ENCODE measurements at regions not wholly inside any gene's neighbourhood (a gene's known extent, or its start where the extent isn't known, plus 50 kb on each side); places are given as distances from the start of the nearest gene placed in this dataset.

GRCh38 chr1:82927753-82928152 lies 1071.2 kb downstream of the TTLL7 start:
- H3K4me2 ChIP-seq (ENCODE audit: low read length) = no peak overlapping the region
- H3K36me3 ChIP-seq (ENCODE audit: control insufficient read depth, low read length) = no peaks in the 10 kb centered on the region
- H3K9me3 ChIP-seq (ENCODE audit: control insufficient read depth, insufficient read depth, low read length) = no peaks in the 10 kb centered on the region
- no peaks in the 10 kb centered on the region for H3K79me2 ChIP-seq (ENCODE audit: control insufficient read depth, low read length)
- no peak overlapping the region for H3K27ac ChIP-seq (ENCODE audit: low read depth, low read length)
- TF ChIP-seq CTCF (IDR thresholded peaks at IDR 0.05; ENCODE audit: low read depth, low read length, poor library complexity, severe bottlenecking) (no peak), EZH2phosphoT487 (IDR thresholded peaks at IDR 0.05; ENCODE audit: borderline replicate concordance, low read length) (no peak)
- H3K4me1 ChIP-seq (ENCODE audit: control insufficient read depth, low read length) = no peaks in the 10 kb centered on the region
- no peaks in the 10 kb centered on the region for H3K9me2 ChIP-seq (replicated peaks; ENCODE audit: control insufficient read depth, low read length)
- H4K20me1 ChIP-seq (ENCODE audit: control insufficient read depth, insufficient read depth, low read depth, low read length) = no peaks in the 10 kb centered on the region
- H3K4me3 ChIP-seq (ENCODE audit: low read length) = no peak overlapping the region
- H3F3A ChIP-seq (ENCODE audit: control insufficient read depth, insufficient read depth) = no peaks in the 10 kb centered on the region
- H3K27me3 ChIP-seq (ENCODE audit: control insufficient read depth, low read length) = no peaks in the 10 kb centered on the region

GRCh38 chr1:82924666-82925065 lies 1074.3 kb downstream of the TTLL7 start:
- no peak overlapping the region for H3K27ac ChIP-seq (ENCODE audit: low read depth, low read length)
- no peak overlapping the region for H3K4me2 ChIP-seq (ENCODE audit: low read length)
- H3K4me3 ChIP-seq (ENCODE audit: low read length) = no peak overlapping the region
- H3K9me3 ChIP-seq (ENCODE audit: control insufficient read depth, insufficient read depth, low read length) = no peaks in the 10 kb centered on the region
- H3K4me1 ChIP-seq (ENCODE audit: control insufficient read depth, low read length) = no peaks in the 10 kb centered on the region
- H3F3A ChIP-seq (ENCODE audit: control insufficient read depth, insufficient read depth) = no peaks in the 10 kb centered on the region
- H3K79me2 ChIP-seq (ENCODE audit: control insufficient read depth, low read length) = no peaks in the 10 kb centered on the region
- no peaks in the 10 kb centered on the region for H3K36me3 ChIP-seq (ENCODE audit: control insufficient read depth, low read length)
- no peaks in the 10 kb centered on the region for H4K20me1 ChIP-seq (ENCODE audit: control insufficient read depth, insufficient read depth, low read depth, low read length)
- H3K9me2 ChIP-seq (replicated peaks; ENCODE audit: control insufficient read depth, low read length) = no peaks in the 10 kb centered on the region
- no peaks in the 10 kb centered on the region for H3K27me3 ChIP-seq (ENCODE audit: control insufficient read depth, low read length)
- no peak for TF ChIP-seq EZH2phosphoT487 (IDR thresholded peaks at IDR 0.05; ENCODE audit: borderline replicate concordance, low read length)
- TF ChIP-seq CTCF (IDR thresholded peaks at IDR 0.05; ENCODE audit: low read depth, low read length, poor library complexity, severe bottlenecking) = no peak

- Histone ChIP-seq H3K9me3 (ENCODE audit: control insufficient read depth, insufficient read depth, low read length) (no peaks in the 10 kb centered on the region), H3K27ac (ENCODE audit: low read depth, low read length) (no peak overlapping the region), H3K4me3 (ENCODE audit: low read length) (no peak overlapping the region), H3K4me2 (ENCODE audit: low read length) (no peak overlapping the region), H3F3A (ENCODE audit: control insufficient read depth, insufficient read depth) (no peaks in the 10 kb centered on the region), H3K27me3 (ENCODE audit: control insufficient read depth, low read length) (no peaks in the 10 kb centered on the region), H3K4me1 (ENCODE audit: control insufficient read depth, low read length) (no peaks in the 10 kb centered on the region), H4K20me1 (ENCODE audit: control insufficient read depth, insufficient read depth, low read depth, low read length) (no peaks in the 10 kb centered on the region), H3K36me3 (ENCODE audit: control insufficient read depth, low read length) (no peaks in the 10 kb centered on the region), H3K79me2 (ENCODE audit: control insufficient read depth, low read length) (no peaks in the 10 kb centered on the region), H3K9me2 (replicated peaks; ENCODE audit: control insufficient read depth, low read length) (no peaks in the 10 kb centered on the region)
- TF ChIP-seq EZH2phosphoT487 (IDR thresholded peaks at IDR 0.05; ENCODE audit: borderline replicate concordance, low read length) (no peak), CTCF (IDR thresholded peaks at IDR 0.05; ENCODE audit: low read depth, low read length, poor library complexity, severe bottlenecking) (no peak)
Measured at GRCh38 chr1:82923931-82924330, 1075.0 kb downstream of the TTLL7 start.

GRCh38 chr1:82921759-82922158 lies 1077.2 kb downstream of the TTLL7 start:
- Histone ChIP-seq H4K20me1 (ENCODE audit: control insufficient read depth, insufficient read depth, low read depth, low read length) (no peaks in the 10 kb centered on the region), H3K27me3 (ENCODE audit: control insufficient read depth, low read length) (no peaks in the 10 kb centered on the region), H3K4me3 (ENCODE audit: low read length) (no peak overlapping the region), H3K9me3 (ENCODE audit: control insufficient read depth, insufficient read depth, low read length) (no peaks in the 10 kb centered on the region), H3K4me1 (ENCODE audit: control insufficient read depth, low read length) (no peaks in the 10 kb centered on the region), H3K4me2 (ENCODE audit: low read length) (no peak overlapping the region), H3K79me2 (ENCODE audit: control insufficient read depth, low read length) (no peaks in the 10 kb centered on the region), H3K27ac (ENCODE audit: low read depth, low read length) (no peak overlapping the region), H3K36me3 (ENCODE audit: control insufficient read depth, low read length) (no peaks in the 10 kb centered on the region), H3K9me2 (replicated peaks; ENCODE audit: control insufficient read depth, low read length) (no peaks in the 10 kb centered on the region), H3F3A (ENCODE audit: control insufficient read depth, insufficient read depth) (no peaks in the 10 kb centered on the region)
- TF ChIP-seq EZH2phosphoT487 (IDR thresholded peaks at IDR 0.05; ENCODE audit: borderline replicate concordance, low read length) (no peak), CTCF (IDR thresholded peaks at IDR 0.05; ENCODE audit: low read depth, low read length, poor library complexity, severe bottlenecking) (no peak)
